Activated T-cell treated with anti-CD3 and anti-CD28 coated beads for 1 hour (primary cell): ENCODE measurements at regions not wholly inside any gene's neighbourhood (a gene's known extent, or its start where the extent isn't known, plus 50 kb on each side); places are given as distances from the start of the nearest gene placed in this dataset.
"Not testable (repeated sequence)": the region's sequence is repeated elsewhere in the genome, so short reads cannot be mapped to it uniquely, and the experiment has no call there.

Experiments used
- DNase-seq: peaks from one replicate; pipeline ENCODE4 v3.0.0-alpha.2; 2020; ENCODE audit warnings: low read depth

GRCh38 chr4:106869551-106869950 is 166.6 kb downstream of the DKK2 start:
- no peak for DNase-seq

GRCh38 chr4:106868381-106869035 is 167.6 kb downstream of the DKK2 start:
- no peak for DNase-seq

DNA sequence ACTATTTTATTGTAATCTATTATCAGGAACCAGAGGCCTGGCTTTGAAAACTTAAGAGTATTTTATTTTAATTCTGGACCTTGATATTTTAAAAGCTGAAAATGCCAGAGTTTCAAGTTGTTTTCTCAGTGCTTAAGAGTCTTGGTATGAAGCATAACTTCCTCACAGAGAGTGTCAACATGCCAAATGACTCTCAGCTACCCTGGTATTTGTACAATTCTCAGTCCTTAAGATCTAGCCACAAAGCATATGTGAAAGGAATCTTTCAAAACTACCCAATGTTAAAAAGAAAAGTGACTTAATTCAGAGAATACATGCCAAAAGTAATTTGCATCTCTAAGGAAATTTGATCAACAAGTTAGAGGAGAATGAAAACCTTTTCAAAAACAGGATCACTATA is 171.9 kb downstream of the DKK2 start:
- no peak for DNase-seq

DNA sequence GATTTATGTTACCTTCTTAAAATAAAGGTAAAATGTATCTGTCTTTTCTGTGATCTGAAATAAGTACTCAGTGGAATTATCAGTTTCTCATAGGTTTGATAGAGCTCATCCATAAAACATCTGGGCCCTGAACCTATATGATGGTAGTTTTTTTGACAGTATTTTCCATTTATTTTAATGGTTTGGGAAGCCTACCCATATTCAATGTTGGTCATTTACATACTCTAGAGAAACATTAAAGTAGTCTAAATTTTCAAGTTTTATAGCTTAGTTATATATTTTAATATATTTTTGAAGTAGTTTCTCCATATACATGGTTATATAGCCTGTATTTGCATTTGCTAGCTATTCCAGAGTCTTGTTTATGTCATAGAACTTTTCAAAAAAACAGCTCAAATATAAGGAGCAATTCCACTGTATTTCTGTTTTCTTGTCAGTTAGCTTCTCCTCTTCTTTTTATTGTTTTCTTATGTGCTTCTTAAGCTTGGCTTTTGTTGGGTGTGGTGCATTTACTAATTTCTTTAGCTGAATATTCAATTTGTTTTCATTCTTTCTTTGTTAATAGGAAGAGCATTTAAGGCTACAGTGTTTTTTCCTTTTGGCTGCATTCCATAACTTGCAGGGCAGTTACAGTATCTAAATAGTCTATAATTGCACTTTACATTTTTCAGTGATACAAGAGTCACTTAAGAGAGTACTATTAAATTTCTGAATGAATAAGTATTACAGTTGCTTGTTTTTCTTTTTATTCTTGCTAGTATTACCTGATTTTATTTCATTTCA is 181.4 kb downstream of the DKK2 start:
- DNase-seq: no peak

- no peak for DNase-seq
Observed at GRCh38 chr4:106852426-106852825, 183.7 kb downstream of the DKK2 start.

- DNase-seq: no peak
Observed at GRCh38 chr4:106851726-106852125, 184.4 kb downstream of the DKK2 start.

DNA sequence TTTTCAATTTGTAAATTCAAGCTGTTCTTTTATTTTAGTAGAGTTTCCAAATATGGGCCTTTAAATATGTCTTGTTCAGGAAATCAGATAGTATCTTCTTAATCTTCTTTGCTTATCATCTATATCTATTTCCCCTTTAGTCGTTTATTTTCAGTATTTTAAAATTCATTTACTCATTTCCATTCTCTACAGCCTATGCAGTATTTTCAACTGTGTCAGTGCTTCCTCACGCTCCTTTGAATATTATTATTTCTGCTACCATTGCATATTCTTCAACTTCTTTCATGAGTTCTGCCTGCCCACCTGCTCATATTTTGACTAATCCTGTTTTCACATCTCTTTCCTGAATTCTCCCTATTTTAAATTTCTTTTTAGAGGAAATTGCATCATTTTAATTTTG is 185.4 kb downstream of the DKK2 start:
- DNase-seq: no peak

DNA sequence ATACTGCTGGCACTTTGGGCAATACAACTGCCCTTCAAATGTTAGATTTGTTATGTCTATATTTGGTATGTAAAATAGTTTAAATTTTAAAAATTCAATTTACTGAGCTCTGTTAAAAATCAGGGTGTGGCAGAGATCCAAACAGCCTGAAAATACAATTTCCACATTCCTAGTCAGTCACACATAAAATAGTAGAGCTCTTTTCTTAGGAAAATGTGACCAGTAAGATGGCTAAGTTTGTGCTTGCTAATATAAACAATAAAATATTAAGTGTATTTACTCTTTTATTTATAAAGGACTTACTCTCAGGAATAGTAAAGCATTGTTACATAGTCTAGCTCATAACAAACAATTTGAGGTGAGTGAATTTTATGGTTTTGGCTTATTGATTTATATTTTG is 200.2 kb downstream of the DKK2 start:
- DNase-seq: no peak

GRCh38 chr4:106830879-106831278 is 205.2 kb downstream of the DKK2 start:
- no peak for DNase-seq

- DNase-seq: no peak
Observed at GRCh38 chr4:106818764-106819163, 217.3 kb downstream of the DKK2 start.

DNA sequence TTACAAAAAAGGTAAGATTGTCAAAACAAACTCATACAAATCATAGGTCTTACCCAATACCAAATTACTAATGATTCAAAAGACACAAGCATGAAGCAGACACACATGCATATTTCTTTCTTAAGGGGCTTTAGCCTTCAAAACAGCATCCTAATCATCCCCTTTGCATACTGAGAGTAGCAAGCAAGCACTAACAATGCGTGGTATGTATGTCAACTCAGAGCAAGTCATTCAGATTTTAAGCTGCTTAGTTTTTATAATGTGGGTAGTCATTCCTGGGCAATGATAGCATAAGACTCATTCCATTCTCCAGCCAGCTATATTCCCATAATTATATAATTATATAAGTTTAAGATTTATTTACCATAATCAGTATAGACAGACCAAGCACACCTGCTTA is 219.6 kb downstream of the DKK2 start:
- no peak for DNase-seq

DNA sequence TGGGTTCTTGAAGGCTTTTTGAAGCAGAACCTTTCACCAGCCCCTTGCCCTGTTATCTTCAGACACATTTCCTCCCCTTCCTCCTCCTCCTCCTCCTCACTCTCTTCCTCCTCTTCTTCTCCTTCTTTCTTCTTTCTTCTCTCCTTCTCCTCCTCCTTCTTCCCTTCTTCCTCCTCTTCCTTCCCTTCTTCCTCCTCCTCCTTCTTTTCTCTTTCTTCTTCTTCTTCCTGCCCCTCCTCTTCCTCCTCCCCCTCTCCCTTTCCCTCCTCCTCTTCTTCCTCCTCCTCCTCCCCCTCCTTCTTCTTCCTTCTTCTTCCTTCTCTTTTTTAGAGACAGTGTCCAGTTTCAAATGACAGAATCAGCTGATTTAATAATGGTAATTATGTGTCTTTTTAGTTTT is 226.0 kb downstream of the DKK2 start:
- no peak for DNase-seq

GRCh38 chr4:106809076-106809475 is 227.0 kb downstream of the DKK2 start:
- no peak for DNase-seq

DNA sequence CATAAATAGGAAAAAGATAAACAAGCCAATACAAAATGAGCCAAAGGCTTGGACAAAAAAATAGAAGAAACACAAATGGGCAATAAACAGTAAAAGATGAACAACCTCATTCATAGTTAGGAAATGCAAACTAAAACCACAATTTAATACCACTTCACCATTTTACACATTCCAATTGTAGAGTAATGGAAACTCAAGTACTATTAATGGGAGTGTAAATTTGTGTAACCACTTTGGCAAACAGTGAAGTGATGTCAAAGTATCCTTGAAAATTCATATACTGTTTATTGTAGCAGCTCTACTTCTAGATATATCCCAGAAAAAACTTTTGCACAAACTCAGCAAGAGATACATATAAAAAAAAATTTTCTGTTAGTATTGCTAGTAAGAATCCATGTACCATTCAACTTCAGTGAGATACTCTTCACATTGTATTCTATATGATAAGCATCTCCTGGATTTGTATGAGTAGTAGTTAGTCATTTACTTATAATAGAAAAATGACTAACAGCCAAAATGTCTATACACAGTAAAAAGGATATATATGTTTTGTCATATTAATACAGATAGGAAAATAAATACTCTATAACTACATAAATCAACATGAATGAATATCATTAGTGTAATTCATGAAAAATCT is 229.8 kb downstream of the DKK2 start:
- no peak for DNase-seq

GRCh38 chr4:106803083-106803482 is 233.0 kb downstream of the DKK2 start:
- DNase-seq: no peak

- no peak for DNase-seq
Observed at GRCh38 chr4:106801386-106801785, 234.7 kb downstream of the DKK2 start.

DNA sequence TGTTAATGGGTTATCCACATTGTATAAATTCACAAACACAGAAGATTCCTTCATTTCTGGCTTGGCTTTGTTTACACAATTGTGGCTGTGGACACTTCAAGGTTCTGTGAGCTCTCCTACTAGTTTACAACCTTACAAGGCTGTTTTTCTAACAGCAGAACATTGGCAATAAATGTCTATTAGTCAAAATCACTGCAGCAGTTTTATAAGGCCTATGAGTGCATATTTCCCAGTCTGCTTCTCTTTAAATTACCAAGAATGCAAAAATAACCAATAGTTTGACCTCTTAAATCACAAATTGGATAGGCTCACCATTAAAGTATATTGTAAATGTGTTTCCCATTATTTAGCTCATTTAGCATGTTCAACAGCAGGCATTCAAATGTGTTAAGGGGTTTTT is 239.2 kb downstream of the DKK2 start:
- DNase-seq: no peak

DNA sequence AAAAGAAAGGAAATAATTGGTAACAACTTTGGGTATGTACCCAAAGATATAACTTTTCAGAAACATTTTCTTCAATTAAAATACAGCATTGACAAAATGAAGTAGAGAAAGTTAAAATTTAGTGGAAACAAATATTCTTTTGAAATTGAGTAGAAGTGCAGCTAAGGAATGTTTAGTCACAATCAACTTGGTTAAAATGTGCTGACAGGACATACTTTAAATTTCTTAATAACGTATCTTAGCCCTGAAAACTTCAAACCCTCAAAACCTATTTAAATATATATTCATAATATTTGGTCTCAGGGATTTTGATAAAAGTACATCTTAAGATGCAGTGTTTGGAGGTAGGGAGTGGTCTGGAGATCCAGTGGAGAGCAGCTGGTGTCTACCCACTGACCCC is 240.8 kb downstream of the DKK2 start:
- no peak for DNase-seq

DNA sequence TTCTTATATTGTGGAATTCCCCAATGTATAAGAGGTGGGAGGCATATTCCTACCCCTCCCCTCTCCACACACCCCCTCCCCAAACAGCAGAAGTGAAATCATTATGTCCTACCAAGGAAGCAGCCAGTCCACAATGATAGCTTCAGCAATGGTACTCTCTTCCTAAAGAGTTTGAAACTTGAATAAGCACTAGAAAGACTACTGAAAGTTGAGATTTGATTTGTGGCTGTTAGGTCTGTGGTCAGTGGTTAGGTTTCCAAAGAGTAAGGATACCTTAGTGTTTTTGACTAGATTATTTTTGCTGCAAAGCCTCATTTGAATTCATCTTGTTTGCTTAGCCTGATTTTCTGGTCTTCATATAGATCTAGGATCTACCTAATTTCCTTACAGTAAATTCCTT is 242.2 kb downstream of the DKK2 start:
- DNase-seq: no peak

DNA sequence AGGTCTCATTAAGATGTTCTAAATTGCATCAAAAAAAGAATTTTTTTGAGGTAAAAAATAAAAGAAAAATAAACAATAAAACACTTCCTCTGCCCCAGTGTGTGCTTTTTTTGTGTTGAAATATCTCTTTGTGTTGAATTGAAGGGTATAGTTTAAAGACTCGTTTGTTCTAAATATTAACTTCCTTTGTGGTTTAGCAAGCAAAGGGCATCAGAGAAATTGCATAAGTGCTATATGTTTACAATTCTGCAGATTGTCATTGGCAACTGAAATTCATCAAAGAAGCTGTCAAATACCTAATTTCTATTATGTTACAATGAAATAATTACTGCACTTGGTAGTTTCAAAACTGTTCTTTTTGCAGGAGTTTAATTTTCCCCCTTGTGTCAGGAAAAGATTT is 260.5 kb downstream of the DKK2 start:
- DNase-seq: no peak

DNA sequence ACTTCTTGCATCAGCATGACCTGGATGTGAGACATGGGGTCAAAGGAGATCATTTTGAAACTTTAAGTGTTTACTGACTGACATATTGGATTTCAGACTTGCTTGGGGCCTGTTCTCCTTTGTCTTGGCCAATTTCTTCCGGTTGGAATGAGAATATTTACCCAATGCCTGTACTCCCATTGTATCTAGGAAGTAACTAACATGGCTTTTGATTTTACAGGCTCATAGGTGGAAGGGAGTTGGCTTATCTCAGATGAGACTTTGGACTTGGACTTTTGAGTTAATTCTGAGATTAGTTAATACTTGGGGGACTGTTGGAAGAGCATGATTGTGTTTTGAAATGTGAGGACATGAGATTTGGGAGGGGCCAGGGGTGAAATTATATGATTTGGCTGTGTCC is 262.1 kb downstream of the DKK2 start:
- not testable (repeated sequence) for DNase-seq

DNA sequence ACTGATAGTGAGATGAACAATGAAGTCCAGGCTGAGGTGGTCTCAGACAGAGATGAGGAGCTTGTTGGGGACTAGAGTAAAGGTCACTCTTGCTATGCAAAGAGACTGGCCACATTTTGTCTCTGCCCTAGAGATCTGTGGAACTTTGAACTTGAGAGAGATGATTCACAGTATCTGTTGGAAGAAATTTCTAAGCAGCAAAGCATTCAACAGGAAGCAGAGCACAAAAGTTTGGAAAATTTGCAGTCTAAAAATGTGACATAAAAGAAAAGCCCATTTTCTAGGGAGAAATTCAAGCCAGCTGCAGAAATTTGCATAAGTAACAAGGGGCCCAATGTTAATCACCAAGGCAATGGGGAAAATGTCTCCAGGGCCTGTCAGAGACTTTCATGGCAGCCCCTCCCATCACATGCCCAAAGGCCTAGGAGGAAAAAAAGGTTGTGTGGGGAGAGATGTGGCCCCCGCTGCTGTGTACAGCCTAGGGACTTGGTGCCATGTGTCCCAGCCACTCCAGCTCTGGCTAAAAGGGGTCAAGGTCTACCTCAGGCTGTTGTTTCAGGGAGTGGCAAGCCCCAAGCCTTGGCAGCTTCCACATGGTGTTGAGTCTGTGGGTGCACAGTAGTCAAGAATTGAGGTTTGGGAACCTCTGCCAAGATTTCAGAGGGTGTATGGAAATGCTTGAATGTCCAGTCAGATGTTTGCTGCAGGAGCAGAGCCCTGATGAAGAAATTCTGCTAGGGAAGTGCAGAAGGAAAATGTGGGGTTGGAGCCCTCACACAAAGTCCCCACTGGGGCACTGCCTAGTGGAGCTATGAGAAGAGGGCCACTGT is 262.8 kb downstream of the DKK2 start:
- no peak for DNase-seq

- DNase-seq: no peak
Observed at GRCh38 chr4:106767991-106768390, 268.1 kb downstream of the DKK2 start.
